OCI-LY3 (cell line): ENCODE measurements at regions not wholly inside any gene's neighbourhood (a gene's known extent, or its start where the extent isn't known, plus 50 kb on each side); places are given as distances from the start of the nearest gene placed in this dataset.

Source experiments
- H2AFZ ChIP-seq: fragments of 200-600, 300-600 bp; shearing (Covaris generic); 2 replicates; pipeline ENCODE4 v1.6.0; 2014; ENCODE audit warnings: antibody characterized with exemption, low read depth, low read length
- H3K27ac ChIP-seq: fragments of 200-600, 300-600 bp; sonication (generic); 2 replicates; pipeline ENCODE4 v1.5.1; 2014; ENCODE audit warnings: mild to moderate bottlenecking, low read length, moderate library complexity, mixed read lengths
- H3K27me3 ChIP-seq: fragments of 200-600, 300-600 bp; sonication (generic); 2 replicates; pipeline ENCODE4 v1.6.1; 2014; ENCODE audit warnings: low read depth, low read length, mixed read lengths
- H3K36me3 ChIP-seq: fragments of 200-600, 300-600 bp; sonication (generic); replicated peaks from 2 replicates; pipeline ENCODE3; 2014; ENCODE audit warnings: low read depth, low read length, mixed read lengths
- H3K4me1 ChIP-seq: fragments of 300-600, 200-600 bp; sonication (generic); 2 replicates; pipeline ENCODE4 v1.6.1; 2014; ENCODE audit warnings: low read length, mixed read lengths
- H3K4me2 ChIP-seq: fragments of 200-600, 300-600 bp; sonication (generic); 2 replicates; pipeline ENCODE4 v1.6.1; 2014; ENCODE audit warnings: low read length, mixed read lengths
- H3K4me3 ChIP-seq: fragments of 300-600, 200-600 bp; sonication (generic); 2 replicates; pipeline ENCODE4 v1.5.1; 2014; ENCODE audit warnings: antibody characterized with exemption, mild to moderate bottlenecking, low read length, moderate library complexity
- H3K79me2 ChIP-seq: fragments of 300-600, 200-600 bp; shearing (Covaris generic); 2 replicates; pipeline ENCODE4 v1.6.1; 2014; ENCODE audit warnings: mild to moderate bottlenecking, low read length, mixed read lengths
- H3K9ac ChIP-seq: fragments of 300-600, 200-600 bp; shearing (Covaris generic); 2 replicates; pipeline ENCODE4 v1.6.0; 2014; ENCODE audit warnings: mild to moderate bottlenecking, low read length, moderate library complexity
- H3K9me3 ChIP-seq: fragments of 200-600, 300-600 bp; shearing (Covaris generic); 2 replicates; pipeline ENCODE4 v1.6.1; 2014; ENCODE audit warnings: low read length, mixed read lengths; ENCODE audit not compliant: insufficient read depth
- H4K20me1 ChIP-seq: fragments of 200-600, 300-600 bp; sonication (generic); 2 replicates; pipeline ENCODE4 v1.6.1; 2016; ENCODE audit warnings: low read length, mixed read lengths; ENCODE audit not compliant: insufficient read depth
- CTCF ChIP-seq: fragments of 200-600, 300-600 bp; sonication (generic); IDR thresholded peaks from 2 replicates; pipeline ENCODE4 v1.5.1; 2014; ENCODE audit warnings: antibody characterized with exemption, low read length, low read depth
- EZH2phosphoT487 ChIP-seq: fragments of 200-600 bp; shearing (Covaris generic); IDR thresholded peaks from 2 replicates; pipeline ENCODE4 v1.6.1; 2018; ENCODE audit warnings: antibody characterized with exemption, mixed run types, low read depth

GRCh38 chr10:120971671-120972070 is 120.5 kb downstream of the WDR11 start:
- no peak for TF ChIP-seq CTCF
- no peak overlapping the region for H3K9ac ChIP-seq
- H3K27me3 ChIP-seq, result peaks cover 85% of the 10 kb centered on the region
- no peak overlapping the region for H3K4me2 ChIP-seq
- H3K27ac ChIP-seq, result no peak overlapping the region
- no peak overlapping the region for H3K4me3 ChIP-seq
- peaks cover 12% of the 10 kb centered on the region for H3K4me1 ChIP-seq
- no peaks in the 10 kb centered on the region for H3K79me2 ChIP-seq
- H2AFZ ChIP-seq, result no peak overlapping the region
- no peaks in the 10 kb centered on the region for H3K36me3 ChIP-seq
- no peaks in the 10 kb centered on the region for H4K20me1 ChIP-seq
- H3K9me3 ChIP-seq, result peaks cover 3% of the 10 kb centered on the region; the same call in 1 of the 2 replicates

- no peak overlapping the region for H3K27ac ChIP-seq
- H3K4me3 ChIP-seq, result no peak overlapping the region
- peaks cover 13% of the 10 kb centered on the region for H3K4me1 ChIP-seq
- peaks cover 81% of the 10 kb centered on the region for H3K27me3 ChIP-seq
- no peak overlapping the region for H3K9ac ChIP-seq
- no peaks in the 10 kb centered on the region for H3K79me2 ChIP-seq
- H3K9me3 ChIP-seq, result peaks cover 3% of the 10 kb centered on the region; the same call in 1 of the 2 replicates
- H3K36me3 ChIP-seq, result no peaks in the 10 kb centered on the region
- H3K4me2 ChIP-seq, result no peak overlapping the region
- H4K20me1 ChIP-seq, result no peaks in the 10 kb centered on the region
- no peak overlapping the region for H2AFZ ChIP-seq
- TF ChIP-seq EZH2phosphoT487 (no peak), CTCF (no peak)
Measured at GRCh38 chr10:120972259-120972658, 121.1 kb downstream of the WDR11 start.

GRCh38 chr10:120975072-120975867 is 124.1 kb downstream of the WDR11 start:
- no peaks in the 10 kb centered on the region for H3K36me3 ChIP-seq
- H3K4me1 ChIP-seq, result peaks cover 6% of the 10 kb centered on the region; the same call in 1 of the 2 replicates
- H2AFZ ChIP-seq, result no peak overlapping the region
- H3K9me3 ChIP-seq, result peaks cover 3% of the 10 kb centered on the region; the same call in 1 of the 2 replicates
- no peak overlapping the region for H3K4me2 ChIP-seq
- peaks cover 62% of the 10 kb centered on the region for H3K27me3 ChIP-seq
- H4K20me1 ChIP-seq, result no peaks in the 10 kb centered on the region
- TF ChIP-seq EZH2phosphoT487 (no peak), CTCF (no peak)
- H3K4me3 ChIP-seq, result no peak overlapping the region
- no peak overlapping the region for H3K27ac ChIP-seq
- H3K9ac ChIP-seq, result no peak overlapping the region
- H3K79me2 ChIP-seq, result no peaks in the 10 kb centered on the region

GRCh38 chr10:120975868-120976225 is 124.7 kb downstream of the WDR11 start:
- no peak overlapping the region for H3K4me2 ChIP-seq
- no peak overlapping the region for H3K9ac ChIP-seq
- peaks cover 3% of the 10 kb centered on the region; the same call in 1 of the 2 replicates for H3K9me3 ChIP-seq
- no peak overlapping the region for H3K27ac ChIP-seq
- H2AFZ ChIP-seq, result no peak overlapping the region
- peaks cover 56% of the 10 kb centered on the region for H3K27me3 ChIP-seq
- no peaks in the 10 kb centered on the region for H3K36me3 ChIP-seq
- H4K20me1 ChIP-seq, result no peaks in the 10 kb centered on the region
- no peaks in the 10 kb centered on the region for H3K79me2 ChIP-seq
- TF ChIP-seq EZH2phosphoT487 (no peak), CTCF (no peak)
- H3K4me3 ChIP-seq, result no peak overlapping the region
- H3K4me1 ChIP-seq, result peaks cover 6% of the 10 kb centered on the region; the same call in 1 of the 2 replicates
